T-helper 22 cell (primary cell): ENCODE measurements at regions not wholly inside any gene's neighbourhood (a gene's known extent, or its start where the extent isn't known, plus 50 kb on each side); places are given as distances from the start of the nearest gene placed in this dataset.
"Not testable (repeated sequence)": the region's sequence is repeated elsewhere in the genome, so short reads cannot be mapped to it uniquely, and the experiment has no call there.

Experiments
- DNase-seq: peaks from one replicate; pipeline ENCODE4 v3.0.0-alpha.2; 2020; ENCODE audit warnings: low read depth

DNA sequence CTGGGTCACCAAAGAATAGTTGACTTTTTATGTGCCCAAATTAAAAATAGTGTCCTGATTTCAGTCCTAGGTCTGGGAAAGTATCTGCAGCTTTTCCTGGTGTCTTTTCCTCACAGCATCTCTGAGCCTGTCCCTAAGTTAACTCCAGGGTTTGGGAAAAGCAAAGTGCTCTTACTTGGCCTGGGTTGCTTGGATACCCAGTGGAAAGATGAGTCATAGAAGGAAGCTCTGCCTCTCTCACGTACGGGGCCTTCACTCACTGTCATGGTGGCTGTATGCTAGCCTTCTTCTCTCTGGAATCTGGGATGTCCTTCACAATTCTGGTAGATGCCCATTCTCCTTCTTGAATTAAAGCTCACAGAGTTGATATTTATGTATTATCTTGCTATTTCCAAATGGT lies 607.3 kb downstream of the ANKRD50 start:
- DNase-seq: no peak

- no peak for DNase-seq
These were observed 601.1 kb downstream of the ANKRD50 start for GRCh38 chr4:124111411-124111810.

- DNase-seq: no peak
These were observed 600.6 kb downstream of the ANKRD50 start for GRCh38 chr4:124111922-124112321.

DNA sequence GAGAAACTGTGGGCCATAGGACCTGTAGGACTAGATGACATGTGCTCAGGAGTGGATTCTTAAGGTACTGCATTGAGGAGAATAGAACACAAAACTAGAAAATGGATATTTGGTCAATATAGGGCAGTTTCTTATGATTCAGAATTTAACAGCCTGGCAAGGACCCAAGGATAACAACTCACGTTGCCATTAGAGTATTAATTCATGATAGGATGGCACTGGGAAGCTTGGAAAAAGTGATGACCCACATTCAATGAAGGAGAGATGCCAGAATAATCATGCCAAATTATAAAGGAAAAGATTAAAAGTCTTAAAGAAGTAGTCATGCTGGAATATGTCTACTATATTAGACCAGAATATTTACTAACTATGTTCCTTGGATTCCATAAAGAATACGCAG lies 594.5 kb downstream of the ANKRD50 start:
- no peak for DNase-seq

GRCh38 chr4:124121461-124121971 lies 591.0 kb downstream of the ANKRD50 start:
- no peak for DNase-seq

DNA sequence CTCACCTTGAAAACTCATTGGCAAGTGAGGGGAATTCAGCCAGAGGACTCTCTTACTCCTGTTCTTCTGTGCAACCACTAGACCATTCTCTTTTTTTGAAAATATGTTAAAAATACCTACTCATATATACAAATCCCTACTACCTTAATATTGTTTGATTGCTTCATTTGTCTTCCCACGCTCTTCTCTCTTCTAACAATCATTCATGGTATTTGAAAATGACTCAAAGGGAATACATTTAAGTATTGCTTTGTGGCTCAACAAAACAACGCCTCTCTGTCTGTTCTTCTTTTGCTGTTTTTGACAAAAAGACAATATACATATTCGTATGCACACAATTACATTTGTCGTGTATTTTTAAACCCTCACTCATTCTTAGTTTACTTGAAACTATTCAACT lies 589.4 kb downstream of the ANKRD50 start:
- no peak for DNase-seq

GRCh38 chr4:124123721-124124120 lies 588.8 kb downstream of the ANKRD50 start:
- no peak for DNase-seq

DNA sequence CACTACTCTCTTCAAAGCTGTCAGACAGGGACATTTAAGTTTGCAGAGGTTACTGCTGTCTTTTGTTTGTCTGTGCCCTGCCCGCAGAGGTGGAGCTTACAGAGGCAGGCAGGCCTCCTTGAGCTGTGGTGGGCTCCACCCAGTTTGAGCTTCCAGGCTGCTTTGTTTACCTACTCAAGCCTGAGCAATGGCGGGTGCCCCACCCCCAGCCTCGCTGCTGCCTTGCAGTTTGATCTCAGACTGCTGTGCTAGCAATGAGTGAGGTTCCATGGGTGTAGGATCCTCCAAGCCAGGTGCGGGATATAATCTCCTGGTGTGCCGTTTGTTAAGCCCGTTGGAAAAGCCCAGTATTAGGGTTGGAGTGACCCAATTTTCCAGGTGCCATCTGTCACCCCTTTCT lies 581.2 kb downstream of the ANKRD50 start:
- not testable (repeated sequence) for DNase-seq

- no peak for DNase-seq
These were observed 580.4 kb downstream of the ANKRD50 start for GRCh38 chr4:124132161-124132560.

GRCh38 chr4:124133753-124134152 lies 578.8 kb downstream of the ANKRD50 start:
- no peak for DNase-seq

DNA sequence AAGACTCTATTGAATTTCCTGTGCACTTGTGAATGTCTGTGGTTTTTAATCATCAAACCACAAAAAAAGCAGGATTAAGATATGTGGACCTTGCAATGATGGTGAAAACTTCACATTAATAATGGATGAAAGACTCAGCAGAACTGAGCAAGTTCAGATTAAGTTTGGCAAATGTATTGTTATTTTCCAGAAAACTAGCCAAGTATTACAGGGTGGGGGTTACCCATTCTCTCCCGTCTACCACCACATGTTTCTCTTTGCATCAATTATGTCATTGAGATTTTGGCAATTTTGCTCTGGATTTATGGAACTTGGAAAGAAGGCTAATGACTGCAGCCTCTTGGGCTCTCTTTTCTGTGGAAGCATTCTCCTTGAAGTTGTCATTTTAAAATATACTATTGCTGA lies 577.1 kb downstream of the ANKRD50 start:
- no peak for DNase-seq

DNA sequence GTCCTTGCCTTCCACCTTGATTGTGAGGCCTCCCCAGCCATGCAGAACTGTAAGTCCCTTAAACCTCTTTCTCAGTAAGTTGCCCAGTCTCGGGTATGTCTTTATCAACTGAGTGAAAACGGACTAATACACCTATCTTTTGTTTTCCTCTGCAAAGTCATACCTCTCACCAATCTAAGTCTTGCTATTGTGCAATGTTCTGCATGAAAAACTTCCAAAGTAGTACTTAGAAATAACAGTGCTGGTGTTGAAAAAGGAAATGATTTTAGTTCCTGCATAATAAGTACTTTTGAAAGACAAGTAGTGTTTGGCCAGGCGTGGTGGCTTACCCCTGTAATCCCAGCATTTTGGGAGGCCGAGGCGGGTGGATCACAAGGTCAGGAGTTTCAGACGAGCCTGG lies 573.5 kb downstream of the ANKRD50 start:
- DNase-seq: no peak

DNA sequence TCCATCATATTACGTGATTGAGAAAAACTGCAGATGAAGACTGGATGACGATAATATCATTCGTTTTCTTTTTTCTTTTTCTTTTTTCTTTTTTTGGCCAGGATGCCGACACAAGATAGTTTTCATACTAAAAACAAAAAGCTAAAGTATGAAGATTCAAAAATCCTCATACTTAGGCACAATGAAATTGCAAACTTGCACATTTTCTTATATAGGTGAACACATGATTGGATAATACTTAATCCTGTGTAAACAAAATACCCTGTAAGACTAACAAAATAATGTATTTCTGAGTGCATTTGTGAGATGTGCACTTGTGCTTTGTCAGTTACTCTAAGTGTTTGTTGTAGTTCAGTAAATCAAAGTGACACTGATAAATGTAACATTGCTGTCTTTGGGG lies 568.9 kb downstream of the ANKRD50 start:
- DNase-seq: no peak

GRCh38 chr4:124144238-124144654 lies 568.3 kb downstream of the ANKRD50 start:
- DNase-seq: no peak

- no peak for DNase-seq
These were observed 566.5 kb downstream of the ANKRD50 start for GRCh38 chr4:124146068-124146467.

GRCh38 chr4:124151031-124151430 lies 561.5 kb downstream of the ANKRD50 start:
- DNase-seq: no peak

- no peak for DNase-seq
These were observed 560.4 kb downstream of the ANKRD50 start for GRCh38 chr4:124152132-124152531.

DNA sequence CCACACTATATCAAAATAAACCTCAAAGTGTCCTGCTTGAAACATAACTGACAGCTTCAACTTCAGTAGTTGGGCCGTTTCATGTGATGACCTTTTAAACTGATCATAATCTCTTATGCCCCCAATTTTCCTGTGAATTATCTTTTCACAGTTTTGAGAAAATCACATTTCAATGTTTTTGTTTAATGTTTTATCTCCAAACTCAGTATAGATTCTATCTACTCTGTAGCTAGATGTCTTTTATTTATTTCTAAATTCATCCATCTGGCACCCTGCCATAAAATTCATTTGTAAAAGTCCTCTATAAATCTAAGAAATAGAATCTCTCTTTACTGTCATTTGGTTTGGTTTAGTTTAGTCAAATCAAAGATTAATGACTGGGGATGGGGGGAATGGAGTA lies 557.3 kb downstream of the ANKRD50 start:
- no peak for DNase-seq

GRCh38 chr4:124157396-124158083 lies 555.0 kb downstream of the ANKRD50 start:
- no peak for DNase-seq

- DNase-seq: no peak
These were observed 549.1 kb downstream of the ANKRD50 start for GRCh38 chr4:124163401-124163800.

DNA sequence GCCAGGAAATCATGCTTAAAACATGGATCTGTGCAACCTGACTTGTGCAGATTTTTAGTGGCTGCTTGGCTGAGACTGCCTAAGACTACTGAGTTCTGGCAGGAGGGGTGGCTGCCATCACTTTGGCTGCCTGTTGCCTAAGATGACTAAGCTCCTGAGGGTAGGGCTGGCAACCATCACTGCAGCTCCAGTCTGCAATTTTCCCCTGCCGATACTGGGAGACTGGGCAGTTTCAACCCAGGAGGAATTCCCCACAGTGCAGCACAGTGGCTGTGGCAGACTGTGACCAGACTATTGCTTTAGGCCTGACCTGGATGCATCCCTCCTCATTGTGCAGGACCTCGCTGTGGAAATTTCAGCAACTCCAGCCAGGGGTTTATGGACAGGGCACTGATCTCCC lies 544.9 kb downstream of the ANKRD50 start:
- no peak for DNase-seq

DNA sequence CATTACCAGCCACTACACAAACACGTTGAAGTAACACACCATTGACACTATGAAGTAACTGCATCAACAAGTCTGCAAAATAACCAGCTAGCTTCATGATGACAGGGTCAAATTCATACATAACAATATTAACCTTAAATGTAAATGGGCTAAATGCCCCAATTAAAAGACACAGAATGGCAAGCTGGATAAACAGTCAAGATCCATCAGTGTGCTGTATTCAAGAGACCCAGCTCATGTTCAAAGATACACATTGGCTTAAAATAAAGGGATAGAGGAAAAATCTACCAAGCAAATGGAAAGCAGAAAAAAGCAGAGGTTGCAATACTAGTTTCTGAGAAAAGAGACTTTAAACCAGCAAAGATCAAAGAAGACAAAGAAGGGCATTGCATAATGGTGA lies 543.0 kb downstream of the ANKRD50 start:
- not testable (repeated sequence) for DNase-seq

- no peak for DNase-seq
These were observed 538.6 kb downstream of the ANKRD50 start for GRCh38 chr4:124173912-124174311.
